ENCODE measurements at regions not wholly inside any gene's neighbourhood (a gene's known extent, or its start where the extent isn't known, plus 50 kb on each side); places are given as distances from the start of the nearest gene placed in this dataset.
"Not testable (repeated sequence)": the region's sequence is repeated elsewhere in the genome, so short reads cannot be mapped to it uniquely, and the experiment has no call there.

GRCh38 chr5:34096033-34096432 lies 53.0 kb upstream of the C1QTNF3 start:
- not testable (repeated sequence) for DNase-seq

DNA sequence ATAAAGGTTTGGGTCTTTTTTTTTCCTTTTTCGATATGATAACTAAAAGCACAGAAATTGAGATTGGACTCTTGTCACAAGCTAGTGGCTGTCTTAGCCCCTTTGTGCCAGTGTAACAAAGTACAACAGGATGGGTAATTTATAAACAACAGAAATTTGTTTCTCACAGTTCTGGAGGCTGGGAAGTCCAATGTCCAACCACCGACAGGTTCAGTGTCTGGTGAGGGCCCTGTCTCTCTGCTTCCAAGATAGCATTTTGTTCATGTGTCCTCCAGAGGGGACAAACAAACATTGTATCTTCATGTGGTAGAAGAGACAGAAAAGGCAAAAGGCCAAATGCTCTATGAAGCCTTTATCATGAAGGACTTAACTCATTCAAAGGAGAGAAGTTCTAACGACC lies 56.9 kb upstream of the C1QTNF3 start:
- DNase-seq = not testable (repeated sequence)

- not testable (repeated sequence) for DNase-seq
Observed at GRCh38 chr5:34101567-34101966, 58.6 kb upstream of the C1QTNF3 start.

DNA sequence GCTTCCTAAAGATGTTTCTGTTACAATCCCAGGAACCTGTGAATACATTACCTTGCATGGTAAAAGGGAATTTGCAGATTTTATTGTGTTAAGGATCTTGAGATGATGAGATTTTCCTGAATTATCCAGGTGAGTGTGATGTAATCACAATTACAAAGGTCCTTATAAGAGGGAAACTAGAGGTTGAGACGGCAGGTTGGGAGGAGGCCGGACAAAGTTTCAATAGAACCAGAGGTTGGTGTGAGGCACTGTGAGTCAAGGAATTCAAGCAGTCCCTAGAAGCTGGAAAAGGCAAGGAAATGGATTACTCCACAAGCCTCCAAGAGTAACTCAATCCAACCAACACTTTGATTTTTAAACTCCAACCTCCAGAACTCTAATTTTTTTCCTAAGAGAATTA lies 65.9 kb upstream of the C1QTNF3 start:
- not testable (repeated sequence) for DNase-seq

DNA sequence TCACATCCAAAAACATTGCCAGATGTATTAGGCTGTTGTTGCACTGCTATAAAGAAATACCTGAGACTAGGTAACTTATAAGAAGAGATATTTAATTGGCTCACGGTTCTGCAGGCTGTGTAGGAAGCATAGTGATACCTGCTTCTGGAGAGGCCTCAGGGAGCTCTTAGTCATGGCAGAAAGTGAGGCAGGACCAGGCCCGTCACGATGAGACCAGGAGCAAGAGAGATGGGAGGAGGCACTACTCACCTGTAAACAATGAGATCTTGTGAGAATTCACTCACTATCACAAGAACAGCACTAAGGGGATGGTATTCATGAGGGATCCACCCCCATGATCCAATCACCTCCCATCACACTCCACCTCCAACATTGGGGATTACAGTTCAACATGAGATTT lies 81.3 kb upstream of the C1QTNF3 start:
- not testable (repeated sequence) for DNase-seq

- DNase-seq = not testable (repeated sequence)
Observed at GRCh38 chr5:34125354-34125753, 82.3 kb upstream of the C1QTNF3 start.

DNA sequence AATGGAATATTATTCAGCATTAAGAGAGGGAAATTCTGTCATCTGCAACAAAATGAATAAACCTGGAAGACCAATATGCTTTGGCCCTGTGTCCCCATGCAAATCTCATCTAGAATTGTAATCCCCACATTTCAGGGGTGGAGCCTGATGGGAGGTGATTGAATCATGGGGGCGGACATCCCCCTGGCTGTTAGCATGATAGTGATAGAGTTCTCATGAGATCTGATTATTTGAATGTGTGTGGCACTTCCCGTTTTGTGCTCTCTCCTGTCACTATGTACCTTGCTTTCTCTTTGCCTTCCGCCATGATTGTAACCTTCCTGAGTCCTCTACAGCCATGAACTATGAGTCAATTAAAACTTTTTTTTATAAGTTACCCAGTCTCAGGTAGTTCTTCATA lies 83.7 kb upstream of the C1QTNF3 start:
- DNase-seq = not testable (repeated sequence)

DNA sequence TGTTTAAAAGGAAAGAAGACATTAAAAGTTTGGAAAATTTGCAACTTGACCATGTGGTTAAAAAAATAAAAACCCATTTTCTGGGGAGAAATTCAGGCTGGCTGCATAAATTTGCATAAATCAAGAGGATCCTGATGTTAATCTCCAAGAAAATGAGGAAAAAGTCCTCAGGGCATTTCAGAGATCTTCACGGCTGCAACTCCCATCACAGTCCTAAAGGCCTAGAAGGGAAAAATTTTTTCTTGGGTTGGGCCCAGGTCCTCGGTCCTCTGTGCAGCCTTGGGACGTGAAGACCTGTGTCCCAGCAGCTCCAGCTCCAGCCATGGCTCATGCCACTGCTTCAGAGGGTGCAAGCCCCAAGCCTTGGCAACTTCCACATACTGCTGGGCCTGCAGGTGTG lies 84.8 kb upstream of the C1QTNF3 start:
- DNase-seq = not testable (repeated sequence)

DNA sequence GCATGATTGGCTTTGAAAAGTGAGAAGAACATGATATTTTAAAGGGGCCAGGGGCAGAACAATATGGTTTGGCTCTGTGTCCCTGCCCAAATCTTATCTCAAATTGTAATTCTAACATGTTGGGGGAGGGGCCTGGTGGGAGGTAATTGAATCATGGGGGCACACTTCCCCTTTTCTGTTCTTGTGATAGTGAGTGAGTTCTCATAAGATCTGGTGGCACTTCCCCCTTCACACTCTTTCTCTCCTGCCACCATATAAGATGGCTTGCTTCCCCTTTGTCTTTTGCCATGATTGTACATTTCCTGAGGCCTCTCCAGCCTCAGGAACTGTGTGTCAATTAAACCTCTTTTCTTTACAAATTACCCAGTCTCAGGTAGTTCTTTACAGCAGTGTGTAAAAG lies 85.9 kb upstream of the C1QTNF3 start:
- DNase-seq = not testable (repeated sequence)

GRCh38 chr5:34154988-34155387 lies 112.0 kb upstream of the C1QTNF3 start:
- DNase-seq = not testable (repeated sequence)

- peak; percentile 1 for DNase-seq
Observed at GRCh38 chr5:34156703-34157414, 113.8 kb upstream of the C1QTNF3 start.

DNA sequence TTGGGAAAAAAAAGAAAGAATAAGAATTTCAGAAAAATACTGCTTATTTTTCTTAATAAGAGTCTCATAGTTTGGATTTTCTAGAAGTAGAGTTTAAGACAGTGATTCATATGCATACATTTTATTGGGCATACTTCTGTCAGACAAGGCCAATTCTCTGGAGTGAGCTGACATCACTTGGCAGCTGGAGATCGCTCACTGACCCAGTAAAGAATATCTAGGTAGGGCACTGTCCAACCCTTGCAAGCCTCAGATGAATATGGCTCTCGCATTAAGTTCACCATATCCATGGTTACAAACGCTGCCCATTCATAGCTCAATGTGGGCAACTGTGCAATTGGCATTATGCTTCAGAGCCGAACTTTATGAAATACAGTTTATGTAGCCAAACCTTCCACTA lies 117.9 kb upstream of the C1QTNF3 start:
- DNase-seq = not testable (repeated sequence)

DNA sequence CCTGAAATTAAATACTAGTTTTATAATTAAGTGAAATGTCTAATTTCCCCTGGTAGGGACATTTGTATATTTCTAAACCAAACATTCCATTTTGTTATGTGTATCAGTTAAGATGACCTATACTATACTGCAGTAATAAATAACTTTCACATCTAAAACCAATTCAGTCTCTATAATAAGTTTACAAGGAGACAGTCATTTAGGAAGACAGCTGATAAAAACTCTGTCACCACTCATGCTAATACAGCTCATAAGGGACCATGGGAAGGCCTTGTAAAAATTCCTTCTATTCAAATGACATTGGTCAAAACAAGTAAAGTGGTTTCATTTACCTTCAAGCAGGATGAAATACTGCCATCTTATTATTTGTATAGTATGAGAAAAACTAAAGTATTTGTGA lies 128.4 kb upstream of the C1QTNF3 start:
- not testable (repeated sequence) for DNase-seq

DNA sequence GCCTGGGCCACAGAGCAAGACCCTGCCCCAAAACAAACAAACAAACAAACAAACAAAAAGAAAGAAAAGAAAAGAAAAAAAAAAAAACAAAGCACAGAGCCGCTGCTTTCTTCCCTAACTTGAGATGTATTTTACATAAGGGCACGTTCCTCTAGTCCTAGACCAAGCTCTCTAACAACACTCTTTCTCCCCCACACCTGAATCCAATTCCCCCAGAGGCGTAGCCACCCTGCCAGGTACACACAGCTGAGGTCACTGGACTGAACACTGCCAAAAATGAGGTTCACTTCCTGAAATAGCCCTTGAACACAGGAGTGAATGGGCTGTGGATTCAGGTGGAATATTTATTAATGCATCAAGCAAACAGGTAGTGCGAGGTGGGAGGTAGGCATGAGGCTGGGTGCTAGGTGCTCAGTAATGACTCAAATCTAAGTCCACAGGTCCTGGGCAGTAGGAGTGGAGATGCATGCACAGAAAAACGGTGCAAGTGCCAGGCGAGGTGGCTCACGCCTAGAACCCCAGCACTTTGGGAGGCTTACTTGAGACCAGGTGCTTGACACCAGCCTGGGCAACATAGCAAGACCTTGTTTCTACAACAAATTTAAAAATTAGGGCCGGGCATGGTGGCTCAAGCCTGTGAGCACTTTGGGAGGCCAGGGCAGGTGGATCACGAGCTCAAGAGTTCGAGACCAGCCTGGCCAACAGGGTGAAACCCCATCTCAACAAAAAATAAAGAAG lies 136.6 kb upstream of the C1QTNF3 start:
- not testable (repeated sequence) for DNase-seq

DNA sequence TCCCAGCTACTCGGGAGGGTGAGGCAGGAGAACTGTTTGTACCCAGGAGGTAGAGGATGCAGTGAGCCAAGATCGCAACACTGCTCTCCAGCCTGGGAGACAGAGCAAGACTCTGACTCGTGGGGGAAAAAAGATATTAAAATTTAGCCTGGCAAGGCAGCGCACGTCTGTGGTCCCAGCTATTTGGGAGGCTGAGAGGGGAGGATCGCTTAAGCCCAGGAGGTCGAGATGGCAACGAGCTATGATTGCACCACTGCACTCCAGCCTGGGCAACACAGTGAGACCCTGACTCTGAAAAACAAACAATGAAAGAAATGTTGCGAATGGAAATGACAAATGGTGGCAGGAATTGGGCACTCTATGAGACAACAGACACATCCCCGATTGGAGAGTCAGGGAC lies 137.2 kb upstream of the C1QTNF3 start:
- DNase-seq = not testable (repeated sequence)

GRCh38 chr5:34180940-34181614 lies 138.1 kb upstream of the C1QTNF3 start:
- DNase-seq = not testable (repeated sequence)

- DNase-seq = not testable (repeated sequence)
Observed at GRCh38 chr5:34185005-34185404, 142.0 kb upstream of the C1QTNF3 start.

DNA sequence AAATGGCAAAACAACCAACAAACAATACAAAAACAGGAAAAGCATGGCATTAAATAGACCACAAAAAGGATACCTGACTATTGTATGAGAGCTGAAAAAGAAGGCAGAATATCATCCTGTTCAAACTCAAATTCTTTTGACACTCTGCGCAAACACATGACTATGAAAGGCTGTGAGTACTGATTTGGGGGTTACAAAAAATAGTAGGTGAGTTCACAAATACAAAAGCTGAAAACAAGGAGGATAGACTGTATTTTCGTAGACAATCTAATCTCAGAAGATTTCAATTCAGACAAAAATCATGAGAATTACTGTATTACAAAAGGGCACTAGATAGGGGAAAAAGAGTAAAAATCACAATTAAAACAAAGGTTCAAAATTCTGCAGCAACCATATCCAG lies 142.6 kb upstream of the C1QTNF3 start:
- DNase-seq = not testable (repeated sequence)

DNA sequence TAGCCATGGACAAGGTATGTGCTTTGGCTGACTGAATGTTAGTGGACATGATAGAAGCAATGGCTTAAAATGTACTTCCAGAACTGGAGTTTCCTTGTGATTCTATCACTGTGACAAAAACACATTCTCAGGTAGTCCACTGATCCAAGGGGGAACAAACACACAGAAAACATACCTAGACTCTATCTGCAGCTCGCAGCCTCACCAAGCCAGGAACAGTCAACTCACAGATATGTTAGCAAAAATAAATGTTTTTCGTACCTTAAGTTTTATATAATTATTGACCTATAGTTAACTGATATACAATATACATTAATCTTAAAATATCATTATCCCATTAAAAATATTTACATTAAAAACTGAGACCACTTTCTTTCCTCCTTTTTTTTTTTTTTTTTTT lies 143.1 kb upstream of the C1QTNF3 start:
- DNase-seq = not testable (repeated sequence)

DNA sequence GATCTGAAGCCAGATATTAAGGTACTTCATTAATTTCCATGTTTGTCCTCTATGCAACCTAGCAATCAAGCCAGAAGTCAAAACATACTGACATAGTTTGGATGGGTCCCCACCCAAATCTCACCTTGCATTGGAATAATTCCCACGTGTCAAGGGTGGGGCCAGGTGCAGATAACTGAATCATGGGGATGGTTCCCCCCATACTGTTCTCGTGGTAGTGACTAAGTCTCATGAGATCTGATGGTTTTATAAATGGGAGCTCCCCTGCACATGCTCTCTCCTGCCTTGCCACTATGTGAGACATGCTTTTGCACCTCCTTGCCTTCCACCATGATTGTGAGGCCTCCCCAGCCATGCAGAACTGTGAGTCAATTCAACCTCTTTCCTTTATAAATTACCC lies 143.9 kb upstream of the C1QTNF3 start:
- DNase-seq = not testable (repeated sequence)

DNA sequence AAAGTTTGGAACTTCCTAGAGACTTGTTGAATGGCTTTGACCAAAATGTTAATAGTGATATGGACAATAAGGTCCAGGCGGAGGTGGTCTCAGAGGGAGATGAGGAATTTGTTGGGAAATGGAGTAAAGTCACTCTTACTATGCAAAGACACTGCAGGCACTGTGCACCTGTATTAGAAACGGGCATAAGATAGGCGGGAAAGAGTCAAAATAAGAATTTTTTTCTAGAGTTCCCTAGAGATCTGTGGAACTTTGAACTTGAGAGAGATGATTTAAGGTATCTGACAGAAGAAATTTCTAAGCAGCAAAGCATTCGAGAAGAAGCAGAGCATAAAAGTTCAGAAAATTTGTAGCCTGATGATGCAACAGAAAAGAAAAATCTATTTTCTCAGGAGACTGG lies 144.4 kb upstream of the C1QTNF3 start:
- DNase-seq = not testable (repeated sequence)

DNA sequence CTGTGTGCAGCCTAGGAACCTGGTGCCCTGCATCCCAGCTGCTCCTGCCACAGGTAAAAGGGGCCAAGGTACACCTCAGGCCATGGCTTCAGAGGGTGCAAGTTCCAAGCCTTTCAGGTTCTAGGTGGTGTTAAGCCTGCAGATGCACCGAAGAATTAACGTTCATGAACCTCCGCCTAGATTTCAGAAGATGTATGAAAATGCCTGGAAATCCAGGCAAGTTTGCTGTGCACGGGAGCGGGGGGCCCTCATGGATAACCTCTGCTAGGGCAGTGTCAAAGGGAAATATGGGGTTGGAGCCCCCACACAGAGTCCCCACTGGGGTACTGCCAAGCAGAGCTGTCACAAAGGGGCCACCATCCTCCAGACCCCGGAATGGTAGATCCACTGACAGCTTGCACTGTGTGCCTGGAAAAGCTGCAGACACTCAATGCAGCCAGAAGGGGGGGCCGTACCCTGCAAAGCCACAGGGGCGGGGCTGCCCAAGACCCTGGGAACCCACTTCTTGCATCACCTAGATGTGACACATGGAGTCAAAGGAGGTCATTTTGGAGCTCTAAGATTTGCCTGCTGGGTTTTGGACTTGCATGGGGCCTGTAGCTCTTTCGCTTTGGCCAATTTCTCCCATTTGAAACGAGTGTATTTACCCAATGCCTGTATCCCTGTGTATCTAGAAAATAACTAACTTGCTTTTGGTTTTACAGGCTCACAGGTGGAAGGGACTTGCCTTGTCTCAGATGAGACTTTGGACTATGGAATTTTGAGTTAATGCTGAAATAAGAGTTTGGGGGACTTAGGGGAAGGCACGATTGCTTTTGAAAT lies 145.2 kb upstream of the C1QTNF3 start:
- DNase-seq = not testable (repeated sequence)

- DNase-seq = not testable (repeated sequence)
Observed at GRCh38 chr5:34189246-34189645, 146.2 kb upstream of the C1QTNF3 start.
